ENCODE measurements at regions not wholly inside any gene's neighbourhood (a gene's known extent, or its start where the extent isn't known, plus 50 kb on each side); places are given as distances from the start of the nearest gene placed in this dataset.

DNA sequence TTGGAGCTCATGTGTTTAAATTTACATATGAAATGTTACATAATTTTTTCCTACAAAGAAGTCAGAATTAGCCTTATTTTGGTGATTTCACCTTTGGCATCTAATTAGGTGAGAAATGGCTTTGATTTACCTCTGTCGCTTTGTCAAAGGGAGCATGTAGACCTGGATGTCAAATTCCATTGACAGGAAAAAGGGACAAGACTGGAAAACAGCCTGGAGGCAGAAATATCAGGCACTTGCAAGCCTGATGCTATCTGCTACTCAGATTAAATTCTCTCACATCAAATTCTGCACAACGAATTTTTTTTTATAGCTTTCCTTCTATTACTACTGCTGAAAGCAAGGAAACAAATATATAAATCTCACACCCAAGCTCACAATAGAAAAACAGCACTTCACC lies 54.1 kb upstream of the CTNND2 start (continued):
- TF ChIP-seq, protein P1, sequence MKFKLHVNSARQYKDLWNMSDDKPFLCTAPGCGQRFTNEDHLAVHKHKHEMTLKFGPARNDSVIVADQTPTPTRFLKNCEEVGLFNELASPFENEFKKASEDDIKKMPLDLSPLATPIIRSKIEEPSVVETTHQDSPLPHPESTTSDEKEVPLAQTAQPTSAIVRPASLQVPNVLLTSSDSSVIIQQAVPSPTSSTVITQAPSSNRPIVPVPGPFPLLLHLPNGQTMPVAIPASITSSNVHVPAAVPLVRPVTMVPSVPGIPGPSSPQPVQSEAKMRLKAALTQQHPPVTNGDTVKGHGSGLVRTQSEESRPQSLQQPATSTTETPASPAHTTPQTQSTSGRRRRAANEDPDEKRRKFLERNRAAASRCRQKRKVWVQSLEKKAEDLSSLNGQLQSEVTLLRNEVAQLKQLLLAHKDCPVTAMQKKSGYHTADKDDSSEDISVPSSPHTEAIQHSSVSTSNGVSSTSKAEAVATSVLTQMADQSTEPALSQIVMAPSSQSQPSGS (IDR thresholded peaks at IDR 0.05; ENCODE audit: low read length): no peak
- TF ChIP-seq TAF7 (optimal IDR thresholded peaks at IDR 0.05; ENCODE audit: borderline replicate concordance, low read depth, low read length) (no peak), GABPA (IDR thresholded peaks at IDR 0.05; ENCODE audit: borderline replicate concordance, insufficient read depth, low read length) (no peak), KDM1A (IDR thresholded peaks at IDR 0.05; ENCODE audit: borderline replicate concordance, low read length) (no peak), JUN (IDR thresholded peaks at IDR 0.05; ENCODE audit: low read depth, low read length) (no peak), BCL11A (IDR thresholded peaks at IDR 0.05; ENCODE audit: low read depth in 2 of 2, low read length in 2 of 2) (no peak), CREB1 (IDR thresholded peaks at IDR 0.05) (no peak)
- TF ChIP-seq, protein P2, sequence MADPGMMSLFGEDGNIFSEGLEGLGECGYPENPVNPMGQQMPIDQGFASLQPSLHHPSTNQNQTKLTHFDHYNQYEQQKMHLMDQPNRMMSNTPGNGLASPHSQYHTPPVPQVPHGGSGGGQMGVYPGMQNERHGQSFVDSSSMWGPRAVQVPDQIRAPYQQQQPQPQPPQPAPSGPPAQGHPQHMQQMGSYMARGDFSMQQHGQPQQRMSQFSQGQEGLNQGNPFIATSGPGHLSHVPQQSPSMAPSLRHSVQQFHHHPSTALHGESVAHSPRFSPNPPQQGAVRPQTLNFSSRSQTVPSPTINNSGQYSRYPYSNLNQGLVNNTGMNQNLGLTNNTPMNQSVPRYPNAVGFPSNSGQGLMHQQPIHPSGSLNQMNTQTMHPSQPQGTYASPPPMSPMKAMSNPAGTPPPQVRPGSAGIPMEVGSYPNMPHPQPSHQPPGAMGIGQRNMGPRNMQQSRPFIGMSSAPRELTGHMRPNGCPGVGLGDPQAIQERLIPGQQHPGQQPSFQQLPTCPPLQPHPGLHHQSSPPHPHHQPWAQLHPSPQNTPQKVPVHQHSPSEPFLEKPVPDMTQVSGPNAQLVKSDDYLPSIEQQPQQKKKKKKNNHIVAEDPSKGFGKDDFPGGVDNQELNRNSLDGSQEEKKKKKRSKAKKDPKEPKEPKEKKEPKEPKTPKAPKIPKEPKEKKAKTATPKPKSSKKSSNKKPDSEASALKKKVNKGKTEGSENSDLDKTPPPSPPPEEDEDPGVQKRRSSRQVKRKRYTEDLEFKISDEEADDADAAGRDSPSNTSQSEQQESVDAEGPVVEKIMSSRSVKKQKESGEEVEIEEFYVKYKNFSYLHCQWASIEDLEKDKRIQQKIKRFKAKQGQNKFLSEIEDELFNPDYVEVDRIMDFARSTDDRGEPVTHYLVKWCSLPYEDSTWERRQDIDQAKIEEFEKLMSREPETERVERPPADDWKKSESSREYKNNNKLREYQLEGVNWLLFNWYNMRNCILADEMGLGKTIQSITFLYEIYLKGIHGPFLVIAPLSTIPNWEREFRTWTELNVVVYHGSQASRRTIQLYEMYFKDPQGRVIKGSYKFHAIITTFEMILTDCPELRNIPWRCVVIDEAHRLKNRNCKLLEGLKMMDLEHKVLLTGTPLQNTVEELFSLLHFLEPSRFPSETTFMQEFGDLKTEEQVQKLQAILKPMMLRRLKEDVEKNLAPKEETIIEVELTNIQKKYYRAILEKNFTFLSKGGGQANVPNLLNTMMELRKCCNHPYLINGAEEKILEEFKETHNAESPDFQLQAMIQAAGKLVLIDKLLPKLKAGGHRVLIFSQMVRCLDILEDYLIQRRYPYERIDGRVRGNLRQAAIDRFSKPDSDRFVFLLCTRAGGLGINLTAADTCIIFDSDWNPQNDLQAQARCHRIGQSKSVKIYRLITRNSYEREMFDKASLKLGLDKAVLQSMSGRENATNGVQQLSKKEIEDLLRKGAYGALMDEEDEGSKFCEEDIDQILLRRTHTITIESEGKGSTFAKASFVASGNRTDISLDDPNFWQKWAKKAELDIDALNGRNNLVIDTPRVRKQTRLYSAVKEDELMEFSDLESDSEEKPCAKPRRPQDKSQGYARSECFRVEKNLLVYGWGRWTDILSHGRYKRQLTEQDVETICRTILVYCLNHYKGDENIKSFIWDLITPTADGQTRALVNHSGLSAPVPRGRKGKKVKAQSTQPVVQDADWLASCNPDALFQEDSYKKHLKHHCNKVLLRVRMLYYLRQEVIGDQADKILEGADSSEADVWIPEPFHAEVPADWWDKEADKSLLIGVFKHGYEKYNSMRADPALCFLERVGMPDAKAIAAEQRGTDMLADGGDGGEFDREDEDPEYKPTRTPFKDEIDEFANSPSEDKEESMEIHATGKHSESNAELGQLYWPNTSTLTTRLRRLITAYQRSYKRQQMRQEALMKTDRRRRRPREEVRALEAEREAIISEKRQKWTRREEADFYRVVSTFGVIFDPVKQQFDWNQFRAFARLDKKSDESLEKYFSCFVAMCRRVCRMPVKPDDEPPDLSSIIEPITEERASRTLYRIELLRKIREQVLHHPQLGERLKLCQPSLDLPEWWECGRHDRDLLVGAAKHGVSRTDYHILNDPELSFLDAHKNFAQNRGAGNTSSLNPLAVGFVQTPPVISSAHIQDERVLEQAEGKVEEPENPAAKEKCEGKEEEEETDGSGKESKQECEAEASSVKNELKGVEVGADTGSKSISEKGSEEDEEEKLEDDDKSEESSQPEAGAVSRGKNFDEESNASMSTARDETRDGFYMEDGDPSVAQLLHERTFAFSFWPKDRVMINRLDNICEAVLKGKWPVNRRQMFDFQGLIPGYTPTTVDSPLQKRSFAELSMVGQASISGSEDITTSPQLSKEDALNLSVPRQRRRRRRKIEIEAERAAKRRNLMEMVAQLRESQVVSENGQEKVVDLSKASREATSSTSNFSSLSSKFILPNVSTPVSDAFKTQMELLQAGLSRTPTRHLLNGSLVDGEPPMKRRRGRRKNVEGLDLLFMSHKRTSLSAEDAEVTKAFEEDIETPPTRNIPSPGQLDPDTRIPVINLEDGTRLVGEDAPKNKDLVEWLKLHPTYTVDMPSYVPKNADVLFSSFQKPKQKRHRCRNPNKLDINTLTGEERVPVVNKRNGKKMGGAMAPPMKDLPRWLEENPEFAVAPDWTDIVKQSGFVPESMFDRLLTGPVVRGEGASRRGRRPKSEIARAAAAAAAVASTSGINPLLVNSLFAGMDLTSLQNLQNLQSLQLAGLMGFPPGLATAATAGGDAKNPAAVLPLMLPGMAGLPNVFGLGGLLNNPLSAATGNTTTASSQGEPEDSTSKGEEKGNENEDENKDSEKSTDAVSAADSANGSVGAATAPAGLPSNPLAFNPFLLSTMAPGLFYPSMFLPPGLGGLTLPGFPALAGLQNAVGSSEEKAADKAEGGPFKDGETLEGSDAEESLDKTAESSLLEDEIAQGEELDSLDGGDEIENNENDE (IDR thresholded peaks at IDR 0.05; ENCODE audit: insufficient replicate concordance, low read length): no peak

Measured in H1 (cell line).